ENCODE measurements at regions not wholly inside any gene's neighbourhood (a gene's known extent, or its start where the extent isn't known, plus 50 kb on each side); places are given as distances from the start of the nearest gene placed in this dataset.
"Not testable (repeated sequence)": the region's sequence is repeated elsewhere in the genome, so short reads cannot be mapped to it uniquely, and the experiment has no call there.

DNA sequence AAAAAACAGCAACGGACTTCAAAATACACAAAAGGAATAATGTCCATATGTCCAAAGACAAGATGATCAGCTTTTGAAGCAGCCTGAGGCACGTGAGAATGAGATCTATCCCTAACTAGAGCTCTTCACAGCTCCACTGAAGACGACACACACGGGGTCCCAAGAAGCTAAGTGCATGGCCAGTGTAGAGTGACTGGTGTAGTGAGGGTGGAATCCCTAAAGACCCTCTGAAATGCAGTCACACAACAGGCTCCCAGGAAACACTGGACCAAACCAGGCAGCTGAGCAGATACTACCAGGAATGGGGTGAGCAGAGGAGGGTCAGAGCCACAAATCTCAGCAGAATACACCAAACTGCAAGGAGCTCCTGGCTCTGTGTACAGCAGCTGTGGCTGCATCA is 932.4 kb upstream of the ZNF722 start:
- not testable (repeated sequence) for TF ChIP-seq POLR2AphosphoS5 (IDR thresholded peaks at IDR 0.05; ENCODE audit: low read depth); EZH2 (IDR thresholded peaks at IDR 0.05; ENCODE audit: low read depth, unreplicated experiment); EZH2phosphoT487 (IDR thresholded peaks at IDR 0.05; ENCODE audit: unreplicated experiment); CREB1 (CRISPR knock-in tag; IDR thresholded peaks at IDR 0.05; ENCODE audit: low read depth); JUNB (IDR thresholded peaks at IDR 0.05; ENCODE audit: unreplicated experiment)
- TF ChIP-seq, protein P1, sequence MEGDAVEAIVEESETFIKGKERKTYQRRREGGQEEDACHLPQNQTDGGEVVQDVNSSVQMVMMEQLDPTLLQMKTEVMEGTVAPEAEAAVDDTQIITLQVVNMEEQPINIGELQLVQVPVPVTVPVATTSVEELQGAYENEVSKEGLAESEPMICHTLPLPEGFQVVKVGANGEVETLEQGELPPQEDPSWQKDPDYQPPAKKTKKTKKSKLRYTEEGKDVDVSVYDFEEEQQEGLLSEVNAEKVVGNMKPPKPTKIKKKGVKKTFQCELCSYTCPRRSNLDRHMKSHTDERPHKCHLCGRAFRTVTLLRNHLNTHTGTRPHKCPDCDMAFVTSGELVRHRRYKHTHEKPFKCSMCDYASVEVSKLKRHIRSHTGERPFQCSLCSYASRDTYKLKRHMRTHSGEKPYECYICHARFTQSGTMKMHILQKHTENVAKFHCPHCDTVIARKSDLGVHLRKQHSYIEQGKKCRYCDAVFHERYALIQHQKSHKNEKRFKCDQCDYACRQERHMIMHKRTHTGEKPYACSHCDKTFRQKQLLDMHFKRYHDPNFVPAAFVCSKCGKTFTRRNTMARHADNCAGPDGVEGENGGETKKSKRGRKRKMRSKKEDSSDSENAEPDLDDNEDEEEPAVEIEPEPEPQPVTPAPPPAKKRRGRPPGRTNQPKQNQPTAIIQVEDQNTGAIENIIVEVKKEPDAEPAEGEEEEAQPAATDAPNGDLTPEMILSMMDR (conservative IDR thresholded peaks at IDR 0.05; ENCODE audit: low read depth in 2 of 2): not testable (repeated sequence)
